Neural progenitor cell (in vitro differentiated cells): ENCODE measurements at regions not wholly inside any gene's neighbourhood (a gene's known extent, or its start where the extent isn't known, plus 50 kb on each side); places are given as distances from the start of the nearest gene placed in this dataset.

ENCODE experiments used
- CTCF ChIP-seq: fragments of 200-600 bp; sonication (generic); IDR thresholded peaks from 2 replicates; pipeline ENCODE4 v1.5.1; 2017; ENCODE audit warnings: antibody characterized with exemption, mild to moderate bottlenecking
- EZH2 ChIP-seq: fragments of 200-600 bp; sonication (generic); IDR thresholded peaks from 2 replicates; pipeline ENCODE4 v1.6.1; 2017; ENCODE audit warnings: antibody characterized with exemption, mild to moderate bottlenecking, moderate library complexity
- EZH2phosphoT487 ChIP-seq: fragments of 200-600 bp; sonication (generic); IDR thresholded peaks from 2 replicates; pipeline ENCODE4 v1.6.1; 2017; ENCODE audit warnings: antibody characterized with exemption

- TF ChIP-seq CTCF (no peak), EZH2 (no peak), EZH2phosphoT487 (no peak)
Measured at GRCh38 chr12:16424531-16424930, 77.1 kb downstream of the MGST1 start.
